GM21381 (cell line): ENCODE measurements at regions not wholly inside any gene's neighbourhood (a gene's known extent, or its start where the extent isn't known, plus 50 kb on each side); places are given as distances from the start of the nearest gene placed in this dataset.
A peak's percentile ranks its signal among the peaks of the same experiment; 100 is the strongest.

Experiments
- ATAC-seq: cut with Tn5 transposase; IDR thresholded peaks from one replicate; pipeline ENCODE4 v1.9.1; 2021; ENCODE audit warnings: mild to moderate bottlenecking, moderate library complexity; ENCODE audit not compliant: unreplicated experiment

DNA sequence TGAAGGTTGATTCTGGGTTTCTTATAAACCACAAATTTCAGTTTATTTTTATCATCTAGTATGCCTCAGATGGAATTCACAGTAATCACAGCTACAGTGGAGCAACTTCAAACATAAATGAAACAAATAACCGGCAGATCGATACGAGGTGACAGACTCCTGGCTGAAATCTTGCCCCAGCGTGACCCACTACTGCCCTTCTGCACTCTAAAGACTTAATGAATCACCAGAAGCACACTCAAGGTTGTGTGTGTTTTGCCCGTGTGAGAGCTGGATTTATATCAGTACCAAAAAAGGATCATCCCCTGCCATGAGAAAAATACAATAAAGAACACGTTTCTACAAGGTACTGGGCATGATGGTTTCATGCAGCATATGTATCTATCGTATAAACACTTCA, 161.7 kb downstream of the KLF12 start:
- ATAC-seq, result no peak

DNA sequence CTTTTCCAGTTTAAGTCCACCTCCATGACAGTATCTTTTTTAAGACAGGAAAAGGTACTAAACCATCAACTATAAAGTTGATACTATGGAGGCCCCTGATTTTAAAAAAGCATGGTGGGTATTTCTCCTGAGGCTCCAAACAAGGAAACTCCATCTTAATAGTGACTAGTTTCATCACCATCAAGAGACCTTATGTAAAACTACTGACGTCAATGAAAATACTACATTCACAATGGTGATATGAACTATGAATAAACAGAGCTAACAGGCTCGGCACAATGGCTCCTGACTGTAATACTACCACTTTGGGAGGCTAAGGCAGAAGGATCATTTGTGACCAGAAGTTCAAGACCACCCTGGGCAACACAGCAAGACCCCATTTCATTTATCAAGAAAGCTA, 162.7 kb downstream of the KLF12 start:
- ATAC-seq, result no peak

GRCh38 chr13:73970421-73971055, 163.7 kb downstream of the KLF12 start:
- ATAC-seq, result no peak

- ATAC-seq, result peak; percentile 100
Observed at GRCh38 chr13:73967397-73968165, 166.6 kb downstream of the KLF12 start.

DNA sequence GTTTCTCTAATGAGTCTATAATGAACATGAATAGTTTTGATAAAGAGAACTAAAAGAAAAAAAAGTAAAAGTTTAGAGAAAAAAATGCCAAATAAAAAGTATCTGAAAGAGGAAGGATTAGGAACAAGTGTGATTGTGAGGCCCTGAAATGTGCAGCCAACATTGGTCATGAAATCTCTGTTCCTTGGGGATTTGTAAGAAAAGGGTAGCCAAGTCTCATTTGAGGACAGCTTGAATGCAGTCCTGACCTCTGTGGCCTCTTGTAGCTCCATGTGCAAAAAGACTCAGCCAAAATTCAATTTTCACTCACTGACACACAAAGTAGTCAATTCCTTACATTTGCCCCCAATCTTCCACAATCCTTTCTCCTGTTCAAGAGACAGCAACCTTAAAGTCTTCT, 167.9 kb downstream of the KLF12 start:
- ATAC-seq, result no peak

DNA sequence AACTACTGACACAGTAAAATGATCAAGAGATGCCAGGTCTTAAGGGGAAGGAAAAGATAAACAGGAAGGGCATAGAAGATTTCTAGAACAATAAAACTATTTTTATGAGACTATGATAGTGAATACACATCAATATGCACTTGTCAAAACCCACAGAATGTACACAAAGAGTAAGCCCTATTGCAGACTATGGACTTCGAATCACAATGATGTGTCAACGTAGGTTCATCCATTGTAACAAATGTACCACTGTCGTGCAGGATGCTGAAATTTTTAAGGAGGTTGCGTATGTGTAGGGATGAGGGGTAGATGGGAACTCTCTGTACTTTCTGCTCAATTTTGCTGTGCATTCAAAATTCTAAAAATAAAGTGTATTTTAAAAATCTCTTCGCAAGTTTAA, 171.9 kb downstream of the KLF12 start:
- ATAC-seq, result no peak

- no peak for ATAC-seq
Observed at GRCh38 chr13:73961181-73961580, 173.0 kb downstream of the KLF12 start.

DNA sequence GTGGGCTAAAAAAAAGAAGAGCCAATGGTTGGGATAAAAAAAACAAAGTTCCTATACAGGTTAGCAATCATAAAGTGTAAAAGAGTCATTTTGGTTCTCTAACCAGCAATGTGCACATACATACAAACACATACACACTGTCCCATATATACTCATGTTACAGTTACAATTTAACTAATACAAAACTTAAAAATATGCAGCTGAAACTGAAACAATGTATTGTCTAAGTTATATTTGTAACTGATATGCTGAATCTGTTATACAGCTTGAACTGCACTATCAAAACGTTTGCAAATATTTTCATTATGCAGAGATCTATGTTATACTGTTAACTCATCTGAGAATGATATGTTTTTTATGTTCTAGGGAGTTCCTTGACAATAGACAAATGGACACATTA, 173.7 kb downstream of the KLF12 start:
- peak; percentile 65 for ATAC-seq

DNA sequence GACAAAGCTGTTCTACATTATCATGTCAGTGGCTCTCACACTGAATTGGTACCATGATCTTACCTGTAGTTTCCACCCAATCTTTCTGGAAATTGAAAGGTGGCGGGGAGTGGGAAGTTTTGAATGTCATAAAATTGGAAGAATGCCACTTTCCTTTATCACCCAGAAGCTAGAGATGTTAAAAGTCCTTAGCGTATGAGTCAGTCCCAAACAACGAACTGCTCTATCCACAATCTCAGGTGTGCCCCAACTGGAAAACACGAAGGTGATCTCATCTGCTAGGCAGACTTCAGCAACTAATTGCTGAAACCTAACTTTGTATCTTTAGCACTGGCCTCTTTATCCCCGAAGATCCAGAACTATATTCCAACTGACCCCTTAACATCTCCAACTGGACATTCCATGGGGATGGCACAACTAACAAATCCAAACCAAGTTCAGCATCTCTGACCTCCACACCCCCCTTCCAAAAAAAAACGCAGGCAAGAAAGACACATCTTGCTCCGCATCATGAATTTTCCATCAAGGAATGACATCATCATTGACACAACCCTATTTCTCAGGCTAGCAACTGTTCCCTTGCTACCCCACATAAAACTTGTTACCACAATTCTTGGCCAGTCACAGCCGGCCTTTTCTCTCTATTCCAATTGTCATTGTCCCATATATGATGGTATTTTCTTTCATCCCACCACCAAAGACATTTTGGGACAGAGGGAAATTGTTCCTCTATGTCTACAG, 175.4 kb downstream of the KLF12 start:
- no peak for ATAC-seq

GRCh38 chr13:73957889-73958288, 176.3 kb downstream of the KLF12 start:
- no peak for ATAC-seq

DNA sequence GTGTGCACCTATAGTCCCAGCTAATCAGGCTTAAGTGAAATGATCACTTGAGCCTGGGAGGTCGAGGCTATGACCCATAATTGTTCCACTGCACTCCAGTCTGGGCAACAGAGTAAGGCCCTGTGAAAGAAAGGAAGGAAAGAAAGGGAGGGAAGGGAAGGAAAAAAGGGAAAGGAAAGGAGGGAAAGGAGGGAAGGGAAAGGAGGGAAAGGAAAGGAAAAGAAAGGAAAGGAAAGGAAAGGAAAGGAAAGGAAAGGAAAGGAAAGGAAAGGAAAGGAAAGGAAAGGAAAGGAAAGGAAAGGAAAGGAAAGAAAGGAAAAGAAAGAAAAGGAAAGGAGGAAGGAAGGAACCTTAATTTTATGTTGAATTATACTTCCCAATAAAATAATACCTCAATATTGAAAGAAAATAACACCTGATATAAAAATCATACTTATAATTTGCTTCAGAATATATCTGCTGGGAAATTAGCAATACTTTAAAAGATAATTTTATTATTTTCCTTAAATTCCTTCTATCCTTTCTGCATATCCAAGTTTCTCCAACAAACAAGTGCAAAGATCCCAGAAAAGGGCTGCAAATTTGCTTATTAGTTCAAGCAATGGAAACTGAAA, 177.3 kb downstream of the KLF12 start:
- ATAC-seq, result no peak

GRCh38 chr13:73955977-73956500, 178.2 kb downstream of the KLF12 start:
- ATAC-seq, result no peak

- ATAC-seq, result peak; percentile 74
Observed at GRCh38 chr13:73954808-73955207, 179.4 kb downstream of the KLF12 start.

DNA sequence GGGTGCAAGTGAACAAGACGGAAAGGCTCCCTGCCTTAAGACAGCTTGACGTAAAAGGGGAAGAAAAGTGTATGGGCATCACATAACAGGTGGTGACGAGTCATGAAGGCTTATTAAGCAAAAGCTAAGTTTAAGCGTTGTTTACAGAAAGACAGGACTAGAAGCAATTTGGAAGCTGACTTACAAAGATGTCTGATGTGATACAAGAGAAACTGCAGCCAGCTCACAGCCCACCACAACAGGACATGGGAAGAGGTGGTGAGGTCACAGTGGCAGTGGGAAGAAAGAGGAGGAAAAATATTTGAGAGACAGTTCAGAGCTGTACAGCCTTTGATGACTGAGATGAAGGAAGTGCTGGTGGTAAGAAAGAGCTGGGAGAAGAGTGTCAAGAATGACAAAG, 181.6 kb downstream of the KLF12 start:
- no peak for ATAC-seq

DNA sequence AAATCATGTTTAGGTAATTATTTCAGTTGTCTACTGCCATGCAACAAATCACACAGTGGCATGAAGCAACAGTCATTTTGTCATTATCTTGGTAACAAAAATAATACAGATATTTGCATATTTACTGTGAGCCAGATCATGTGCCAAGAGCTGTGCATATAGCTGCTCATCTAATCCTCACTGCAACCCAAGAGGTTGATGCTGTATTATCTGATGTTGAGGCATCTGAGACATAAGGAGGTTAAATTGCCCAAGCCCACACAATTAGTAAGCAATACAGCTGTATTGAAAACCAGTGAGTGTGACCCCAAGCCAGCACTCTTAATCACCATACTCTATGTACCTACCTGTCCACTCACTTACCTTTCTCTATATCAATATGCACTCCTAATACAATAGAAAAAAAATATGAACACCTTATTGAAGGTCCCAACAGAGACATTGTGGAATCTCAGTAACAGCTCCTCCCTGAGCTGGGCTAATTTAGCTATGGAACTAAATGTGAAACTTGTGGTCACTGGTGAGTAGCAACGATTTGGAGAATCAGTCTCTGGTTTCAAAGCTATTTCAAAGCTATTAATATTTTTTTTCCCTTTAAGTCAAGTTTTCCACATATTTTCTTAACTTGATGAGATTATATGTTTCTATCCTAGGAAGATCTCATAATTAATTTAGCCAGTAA, 185.2 kb downstream of the KLF12 start:
- no peak for ATAC-seq

DNA sequence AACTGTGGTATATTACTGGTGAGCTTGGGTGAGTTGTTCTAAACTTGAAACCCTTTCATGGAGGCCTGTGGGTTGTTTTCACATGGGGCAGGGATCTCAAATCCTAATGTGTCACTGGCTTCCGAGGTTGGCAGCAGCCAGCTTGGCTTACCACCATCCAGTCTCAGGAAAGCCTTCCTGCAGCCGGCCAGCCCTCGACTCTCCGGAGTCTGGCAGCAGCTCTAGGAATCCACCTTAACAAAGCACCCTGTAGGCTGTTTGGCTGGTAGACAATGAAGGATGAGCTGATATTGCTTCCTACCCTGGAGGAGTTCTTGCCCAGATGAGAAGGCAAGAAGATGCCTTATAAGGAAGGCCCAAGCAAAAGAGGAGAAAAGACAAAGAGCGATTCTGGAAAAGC, 188.3 kb downstream of the KLF12 start:
- no peak for ATAC-seq

- ATAC-seq, result no peak
Observed at GRCh38 chr13:73945382-73945781, 188.8 kb downstream of the KLF12 start.

DNA sequence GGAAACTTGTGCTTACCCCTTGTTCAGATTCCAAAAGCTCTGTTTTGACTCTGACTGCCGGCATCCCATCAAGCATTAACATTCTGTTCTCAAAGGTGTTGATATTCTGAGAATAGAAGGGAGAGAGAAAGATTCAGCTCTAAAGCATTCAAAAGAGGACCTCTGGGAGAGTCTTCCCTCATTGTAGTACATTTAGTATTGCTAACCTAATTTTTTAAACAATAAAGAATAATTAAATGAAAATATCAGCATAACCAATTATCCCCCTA, 190.3 kb downstream of the KLF12 start:
- ATAC-seq, result no peak

DNA sequence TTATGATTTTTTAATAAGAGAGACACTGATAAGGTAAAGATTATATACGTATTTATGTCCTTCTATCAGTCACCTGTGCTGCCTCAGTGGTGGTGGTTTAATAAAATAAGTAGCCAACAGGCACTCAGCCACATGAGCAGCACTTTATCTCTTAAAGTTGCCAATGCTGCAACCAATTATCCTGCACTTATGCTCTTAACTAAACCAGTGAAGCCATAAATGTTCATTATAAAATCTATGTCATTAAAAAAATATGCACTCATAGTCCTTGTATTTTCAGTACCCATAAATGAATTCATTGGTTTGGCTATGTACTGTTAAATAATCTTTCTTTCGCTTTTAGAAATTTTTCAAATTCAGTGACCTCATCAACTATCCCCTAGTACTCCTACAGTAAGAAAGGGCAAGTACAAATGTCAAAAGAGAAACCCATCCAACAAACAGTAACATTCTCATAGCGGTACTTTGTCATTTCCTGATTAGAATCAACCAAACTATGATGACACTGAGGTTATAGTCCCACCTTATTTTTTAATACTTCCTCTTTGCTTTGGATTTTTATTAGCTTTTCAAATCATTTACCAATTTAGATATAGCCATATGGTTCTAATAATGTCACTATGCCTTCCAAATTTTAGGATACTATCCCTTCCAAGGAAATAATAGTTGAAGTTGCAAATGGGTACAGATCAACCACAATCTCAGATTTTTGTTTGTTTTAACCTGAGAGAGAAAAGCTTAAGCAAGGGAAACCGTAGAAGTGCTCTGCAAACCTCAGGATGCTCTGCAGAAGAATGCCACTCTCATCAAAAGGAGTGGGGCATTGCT, 190.9 kb downstream of the KLF12 start:
- peak; percentile 86 for ATAC-seq

- no peak for ATAC-seq
Observed at GRCh38 chr13:73941752-73942151, 192.5 kb downstream of the KLF12 start.
